K562 (cell line): ENCODE measurements at regions not wholly inside any gene's neighbourhood (a gene's known extent, or its start where the extent isn't known, plus 50 kb on each side); places are given as distances from the start of the nearest gene placed in this dataset.

ENCODE experiments used
- ATAC-seq: fragments of 200-7000 bp; cut with Tn5 transposase; 3 replicates; pipeline ENCODE4 v1.9.1; 2020; ENCODE audit warnings: moderate library complexity
- BruUV-seq: library from RNA; stranded (reverse); fragments of 400-500 nt; replicated peaks from 2 replicates; lab custom pipeline; 2021; lab: Mats Ljungman, UMichigan
- CTCF ChIA-PET: fragments of 300-600 bp; formaldehyde crosslinking; extraction: SDS; loops from one replicate; lab custom pipeline; 2021; ENCODE audit warnings: low intra/inter-chr PET ratio; lab: Yijun Ruan, JAX
- POLR2A ChIA-PET: fragments of 300-600, 350-650 bp; sonication (Branson Sonifier 250); formaldehyde crosslinking; extraction: SDS; loops from one replicate; lab custom pipeline; 2021; ENCODE audit warnings: antibody characterized with exemption, inconsistent platforms; lab: Yijun Ruan, JAX
- DNase-seq, 4 experiments: peaks; one replicate each; pipeline versions ENCODE4 v3.0.0 to v3.0.0-alpha.2; 2011 to 2018; ENCODE audit warnings: low spot score in 3 of 4, mixed read lengths in 3 of 4; ENCODE audit errors: extremely low read depth in 1 of 4
- FAIRE-seq: peaks from 2 replicates; lab custom pipeline; 2011; peaks lifted over from hg19 to GRCh38; lab: Jason Lieb, UNC
- H2AFZ ChIP-seq: 2 replicates; pipeline ENCODE4 v1.6.0; 2011; ENCODE audit warnings: low read depth, low read length, control low read depth, inconsistent platforms
- H3K27ac ChIP-seq: fragments of 200-600 bp; 3 replicates; pipeline ENCODE4 v1.8.0; 2011; ENCODE audit warnings: low read depth, mild to moderate bottlenecking, control low read depth, inconsistent platforms, low read length, moderate library complexity, mixed read lengths; ENCODE audit errors: extremely low read depth
- H3K27me3 ChIP-seq, 2 experiments: fragments of 300-600 bp in 1 of 2; 2 replicates in 1 of 2; 3 replicates in 1 of 2; pipeline versions ENCODE4 v1.6.0 to v1.8.0; 2011; ENCODE audit warnings: inconsistent platforms in 2 of 2, low read length in 2 of 2, mild to moderate bottlenecking in 1 of 2, mixed read lengths in 1 of 2, moderate library complexity in 1 of 2; ENCODE audit not compliant: control insufficient read depth in 2 of 2, insufficient read depth in 2 of 2
- H3K36me3 ChIP-seq: fragments of 300-600 bp; 3 replicates; pipeline ENCODE4 v1.8.0; 2011; ENCODE audit warnings: mild to moderate bottlenecking, low read length, inconsistent platforms; ENCODE audit not compliant: control insufficient read depth, insufficient read depth
- H3K4me1 ChIP-seq, 2 experiments: fragments of 200-600 bp in 1 of 2; replicated peaks in 1 of 2; 2 replicates in 1 of 2; 3 replicates in 1 of 2; pipeline versions ENCODE4 v1.5.1 to v1.8.0; 2011; ENCODE audit warnings: inconsistent platforms in 2 of 2, low read length in 2 of 2, mild to moderate bottlenecking in 1 of 2, mixed read lengths in 1 of 2, moderate library complexity in 1 of 2; ENCODE audit not compliant: control insufficient read depth in 2 of 2, insufficient read depth in 2 of 2
- H3K4me2 ChIP-seq: 2 replicates; pipeline ENCODE4 v1.6.1; 2011; ENCODE audit warnings: low read length, control low read depth, inconsistent platforms, mixed read lengths; ENCODE audit not compliant: insufficient read depth
- H3K4me3 ChIP-seq: fragments of 200-600 bp; sonication (generic), shearing (Covaris generic); 2 replicates; pipeline ENCODE4 v1.5.1; 2016; ENCODE audit warnings: control low read depth, inconsistent platforms
- H3K79me2 ChIP-seq: fragments of 200-600 bp; 3 replicates; pipeline ENCODE4 v1.8.0; 2011; ENCODE audit warnings: low read length, inconsistent platforms; ENCODE audit not compliant: control insufficient read depth, insufficient read depth
- H3K9ac ChIP-seq, 2 experiments: 2 replicates each; pipeline versions ENCODE4 v1.6.0 to v1.6.1; 2011; ENCODE audit warnings: low read depth in 2 of 2, low read length in 2 of 2, control low read depth in 1 of 2, inconsistent platforms in 1 of 2, mild to moderate bottlenecking in 1 of 2, mixed read lengths in 1 of 2; ENCODE audit not compliant: insufficient read depth in 1 of 2
- H3K9me1 ChIP-seq: one replicate; pipeline ENCODE4 v1.6.0; 2011; ENCODE audit warnings: inconsistent platforms, mild to moderate bottlenecking, low read length, moderate library complexity; ENCODE audit not compliant: control insufficient read depth, insufficient read depth
- H3K9me3 ChIP-seq: replicated peaks from 2 replicates; pipeline ENCODE4 v1.5.1; 2011; ENCODE audit warnings: low read depth, low read length, inconsistent platforms; ENCODE audit not compliant: control insufficient read depth, insufficient read depth
- H4K20me1 ChIP-seq: replicated peaks from 2 replicates; pipeline ENCODE4 v1.6.1; 2011; ENCODE audit warnings: low read length, inconsistent platforms, mixed read lengths; ENCODE audit not compliant: control insufficient read depth, insufficient read depth
- GABPB1 ChIP-seq: sonication (generic); formaldehyde crosslinking; IDR thresholded peaks from 2 replicates; pipeline ENCODE4 v1.8.0; 2022; ENCODE audit warnings: mild to moderate bottlenecking, missing genetic modification reagents
- GABPB2 ChIP-seq: fragments of 250-450 bp; sonication (Bioruptor Pico); conservative IDR thresholded peaks from 2 replicates; pipeline ENCODE4 v1.5.1; 2021; ENCODE audit warnings: mild to moderate bottlenecking
- HCFC1 ChIP-seq: IDR thresholded peaks from 2 replicates; pipeline ENCODE4 v1.6.1; 2012; ENCODE audit warnings: low read depth, low read length, improper control_type of control experiment
- HDAC6 ChIP-seq: IDR thresholded peaks from 2 replicates; pipeline ENCODE4 v1.6.1; 2012; ENCODE audit warnings: low read depth, mild to moderate bottlenecking, control low read depth, inconsistent platforms, low read length, moderate library complexity
- KDM5B ChIP-seq: fragments of 200-600 bp; sonication (generic); IDR thresholded peaks from 2 replicates; pipeline ENCODE4 v1.6.1; 2012; ENCODE audit warnings: low read depth, mild to moderate bottlenecking, moderate library complexity, low read length, control low read depth, inconsistent platforms; ENCODE audit not compliant: insufficient replicate concordance
- PHF20 ChIP-seq: fragments of 450-650 bp; IDR thresholded peaks from 2 replicates; pipeline ENCODE4 v1.6.1; 2018; ENCODE audit not compliant: partially characterized antibody
- POLR2AphosphoS5 ChIP-seq: IDR thresholded peaks from 2 replicates; pipeline ENCODE4 v1.6.1; 2011; ENCODE audit warnings: mild to moderate bottlenecking, low read depth, low read length, moderate library complexity; ENCODE audit not compliant: control insufficient read depth, insufficient read depth
- POLR3A ChIP-seq: IDR thresholded peaks from 2 replicates; pipeline ENCODE4 v1.6.1; 2011; ENCODE audit warnings: borderline replicate concordance, mild to moderate bottlenecking, moderate library complexity; ENCODE audit not compliant: insufficient read length, insufficient read depth; ENCODE audit errors: extremely low read depth
- ZBTB7A ChIP-seq: IDR thresholded peaks from 2 replicates; pipeline ENCODE4 v1.6.1; 2011; ENCODE audit warnings: low read depth, mild to moderate bottlenecking, low read length, moderate library complexity, borderline replicate concordance; ENCODE audit not compliant: control insufficient read depth
- ZNF121 ChIP-seq: sonication (generic); formaldehyde crosslinking; conservative IDR thresholded peaks from 2 replicates; pipeline ENCODE4 v1.8.0; 2022; ENCODE audit warnings: missing genetic modification reagents
- ZNF518B ChIP-seq: fragments of 250-450 bp; sonication (Bioruptor Pico); IDR thresholded peaks from 2 replicates; pipeline ENCODE4 v1.5.0; 2021; ENCODE audit warnings: mild to moderate bottlenecking, moderate library complexity
- WGBS: fragments of 100-300 bp; shearing (Covaris generic); methylation state at CpG from one replicate; pipeline ENCODE4 v1.1.6; 2016; ENCODE audit warnings: low coverage, mixed read lengths; ENCODE audit not compliant: insufficient coverage; ENCODE audit errors: missing lambda C conversion rate; 5-methylcytosine and 5-hydroxymethylcytosine counted together
- in situ Hi-C: fragments of 300-500 bp; cut with MboI; formaldehyde crosslinking; loops from 4 replicates; pipeline ENCODE4 v1.15.0; 2018; ENCODE audit warnings: inconsistent platforms, mixed read lengths
- intact Hi-C: fragments of 100-400 bp; cut with micrococcal nuclease; formaldehyde crosslinking; loops from 2 replicates; pipeline ENCODE4 v1.14.2; 2022

GRCh38 chr5:173514661-173515060 lies 101.8 kb downstream of the BOD1 start:
- FAIRE-seq (no peak), DNase-seq (no peak), ATAC-seq (no peak)
- no TSS peak for BruUV-seq
- ChIA-PET CTCF (no interaction called here), POLR2A (no interaction called here)
- H3K27ac ChIP-seq, result no peak overlapping the region
- H3K36me3 ChIP-seq, result no peaks in the 10 kb centered on the region
- no peak overlapping the region for H3K4me2 ChIP-seq
- intact Hi-C loops, result no loop called here
- no peak overlapping the region for H3K9ac ChIP-seq
- no peaks in the 10 kb centered on the region for H4K20me1 ChIP-seq
- H3K4me3 ChIP-seq, result no peak overlapping the region
- no peak for TF ChIP-seq POLR3A
- no peak for TF ChIP-seq ZNF121 (CRISPR knock-in tag)
- no peak for TF ChIP-seq PHF20
- no peak for TF ChIP-seq HDAC6
- TF ChIP-seq, all 486 proteins: peak for 0
- 0% methylated on average over 2 of the region's 2 CpGs for WGBS
- Histone ChIP-seq H2AFZ (no peak overlapping the region), H3K4me1 (no peaks in the 10 kb centered on the region), H3K79me2 (no peaks in the 10 kb centered on the region), H3K9me1 (no peaks in the 10 kb centered on the region), H3K9me3 (no peaks in the 10 kb centered on the region), H3K27me3 (peaks cover 6 to 9% of the 10 kb centered on the region in 2 experiments; a peak in 3 of 5 replicates)
- in situ Hi-C loops, result no loop called here

GRCh38 chr5:173513521-173513991 lies 102.9 kb downstream of the BOD1 start:
- Histone ChIP-seq H2AFZ (no peak overlapping the region), H3K4me3 (no peak overlapping the region), H3K4me1 (no peaks in the 10 kb centered on the region), H3K4me2 (no peak overlapping the region), H3K27ac (no peak overlapping the region), H3K36me3 (no peaks in the 10 kb centered on the region), H3K9ac (no peak overlapping the region), H3K79me2 (no peaks in the 10 kb centered on the region), H3K9me1 (no peaks in the 10 kb centered on the region), H4K20me1 (no peaks in the 10 kb centered on the region), H3K27me3 (peaks cover 0 to 9% of the 10 kb centered on the region in 2 experiments; a peak in 2 of 5 replicates), H3K9me3 (no peaks in the 10 kb centered on the region)
- in situ Hi-C loops, result no loop called here
- CTCF ChIA-PET, result no interaction called here
- BruUV-seq, result no TSS peak
- no peak for ATAC-seq
- DNase-seq, result no peak
- intact Hi-C loops, result no loop called here
- FAIRE-seq, result no peak
- POLR2A ChIA-PET, result no interaction called here
- no peak for TF ChIP-seq ZBTB7A
- no peak for TF ChIP-seq ZNF518B (CRISPR knock-in tag)
- TF ChIP-seq GABPB2 (CRISPR knock-in tag), result no peak
- no peak for TF ChIP-seq KDM5B
- TF ChIP-seq POLR2AphosphoS5, result no peak
- TF ChIP-seq GABPB1 (CRISPR knock-in tag), result no peak
- TF ChIP-seq HCFC1, result no peak
